ENCODE measurements at regions not wholly inside any gene's neighbourhood (a gene's known extent, or its start where the extent isn't known, plus 50 kb on each side); places are given as distances from the start of the nearest gene placed in this dataset.

DNA sequence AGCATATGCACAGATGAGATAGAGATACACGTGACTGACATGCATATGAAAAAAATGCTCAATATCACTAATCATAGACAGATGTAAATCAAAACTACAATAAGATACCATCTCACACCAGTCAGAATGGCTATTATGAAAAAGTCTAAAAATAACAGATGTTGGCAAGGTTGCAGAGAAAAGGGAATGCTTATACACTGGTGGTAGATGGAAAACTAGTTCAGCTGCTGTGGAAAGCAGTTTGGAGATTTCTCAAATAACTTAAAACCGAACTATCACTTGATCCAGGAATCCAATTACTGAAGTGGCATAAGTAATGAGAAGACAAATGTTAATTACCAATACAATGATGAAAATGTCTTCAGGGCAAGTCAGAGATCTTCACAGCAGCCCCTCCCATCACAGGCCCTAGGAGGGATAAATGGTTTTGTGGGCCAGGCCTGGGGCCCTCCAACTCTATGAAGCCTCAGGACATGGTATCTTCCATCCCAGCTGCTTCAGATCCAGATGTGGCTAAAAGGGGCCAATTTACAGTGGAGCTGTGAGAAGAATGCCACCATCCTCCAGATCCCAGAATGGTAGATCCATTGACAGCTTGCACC lies 71.4 kb upstream of the PLSCR4 start:
- TF ChIP-seq, protein P1, sequence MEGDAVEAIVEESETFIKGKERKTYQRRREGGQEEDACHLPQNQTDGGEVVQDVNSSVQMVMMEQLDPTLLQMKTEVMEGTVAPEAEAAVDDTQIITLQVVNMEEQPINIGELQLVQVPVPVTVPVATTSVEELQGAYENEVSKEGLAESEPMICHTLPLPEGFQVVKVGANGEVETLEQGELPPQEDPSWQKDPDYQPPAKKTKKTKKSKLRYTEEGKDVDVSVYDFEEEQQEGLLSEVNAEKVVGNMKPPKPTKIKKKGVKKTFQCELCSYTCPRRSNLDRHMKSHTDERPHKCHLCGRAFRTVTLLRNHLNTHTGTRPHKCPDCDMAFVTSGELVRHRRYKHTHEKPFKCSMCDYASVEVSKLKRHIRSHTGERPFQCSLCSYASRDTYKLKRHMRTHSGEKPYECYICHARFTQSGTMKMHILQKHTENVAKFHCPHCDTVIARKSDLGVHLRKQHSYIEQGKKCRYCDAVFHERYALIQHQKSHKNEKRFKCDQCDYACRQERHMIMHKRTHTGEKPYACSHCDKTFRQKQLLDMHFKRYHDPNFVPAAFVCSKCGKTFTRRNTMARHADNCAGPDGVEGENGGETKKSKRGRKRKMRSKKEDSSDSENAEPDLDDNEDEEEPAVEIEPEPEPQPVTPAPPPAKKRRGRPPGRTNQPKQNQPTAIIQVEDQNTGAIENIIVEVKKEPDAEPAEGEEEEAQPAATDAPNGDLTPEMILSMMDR (conservative IDR thresholded peaks at IDR 0.05) = no peak
- TF ChIP-seq EZH2 (IDR thresholded peaks at IDR 0.05; ENCODE audit: low read depth) = no peak

Measured in PC-9 (cell line).